Ovary (tissue), 7 donors: ENCODE measurements at regions not wholly inside any gene's neighbourhood (a gene's known extent, or its start where the extent isn't known, plus 50 kb on each side); places are given as distances from the start of the nearest gene placed in this dataset.

Experiments used
- DNase-seq, 5 donors: peaks; one replicate each; pipeline ENCODE4 v3.0.0-alpha.2; 2019 to 2020
- H3K27ac ChIP-seq, 2 donors: fragments of 200-600 bp; one replicate each; pipeline versions ENCODE4 v1.5.1 to v1.8.0; 2019 to 2022
- H3K27me3 ChIP-seq: fragments of 200-600 bp; one replicate; pipeline ENCODE4 v1.8.0; 2022
- H3K36me3 ChIP-seq: fragments of 200-600 bp; sonication (generic); one replicate; pipeline ENCODE4 v1.5.1; 2019
- H3K4me1 ChIP-seq: one replicate; pipeline ENCODE4 v1.8.1; 2013; ENCODE audit warnings: mild to moderate bottlenecking, moderate library complexity; ENCODE audit not compliant: insufficient read depth
- H3K4me3 ChIP-seq: fragments of 200-600 bp; sonication (generic); one replicate; pipeline ENCODE4 v1.5.1; 2017
- H3K9me3 ChIP-seq, 2 donors: fragments of 200-600 bp in 1 of 2; sonication (generic) in 1 of 2; one replicate each; pipeline versions ENCODE4 v1.5.1 to v1.8.1; 2013 to 2019; ENCODE audit warnings: mild to moderate bottlenecking in 1 of 2, moderate library complexity in 1 of 2
- CTCF ChIP-seq, 3 donors: fragments of 450-650 bp in 2 of 3; fragments of 200-600 bp in 1 of 3; IDR thresholded peaks; one replicate each; pipeline versions ENCODE4 v1.5.1 to v1.8.0; 2016 to 2022; ENCODE audit warnings: antibody characterized with exemption in 3 of 3, mild to moderate bottlenecking in 1 of 3
- EP300 ChIP-seq: sonication (generic); formaldehyde crosslinking; IDR thresholded peaks from one replicate; pipeline ENCODE4 v1.6.1; 2017; ENCODE audit warnings: antibody characterized with exemption
- POLR2A ChIP-seq: fragments of 450-650 bp; IDR thresholded peaks from one replicate; pipeline ENCODE4 v1.6.1; 2017; ENCODE audit warnings: antibody characterized with exemption, mild to moderate bottlenecking, moderate library complexity
- WGBS, 3 donors: extraction: QIAGEN DNeasy Blood & Tissue Kit in 1 of 3; methylation state at CpG; one replicate each; pipeline versions ENCODE4 v1.1.5 to v1.1.7; 2013 to 2017; 5-methylcytosine and 5-hydroxymethylcytosine counted together
- intact Hi-C, 4 donors: fragments of 100-400 bp; cut with DNase I; formaldehyde crosslinking; loops; one replicate each; pipeline versions ENCODE4 v1.11.0 to v1.15.1; 2022 to 2023
- donor health status: DM: no; HTN: no; CAD: no; lungs with moderate emphysema.
- donor health status: DM: no; HTN: no; CAD: no.
- donor health status: Bipolar disorder and iron deficiency.
- donor health status: DM: no; HTN: no; CAD: no.
- donor health status: DM: yes; HTN: yes; CAD: no.

- TF ChIP-seq POLR2A (no peak), CTCF (IDR thresholded peaks at IDR 0.05) (no peak), EP300 (no peak)
- H3K36me3 ChIP-seq, result no peaks in the 10 kb centered on the region
- H3K4me1 ChIP-seq, result no peaks in the 10 kb centered on the region
- no peak overlapping the region for H3K4me3 ChIP-seq
- no peaks in the 10 kb centered on the region for H3K27me3 ChIP-seq
- no peaks in the 10 kb centered on the region for H3K9me3 ChIP-seq
- intact Hi-C loops, result no loop called here
- no peak overlapping the region for H3K27ac ChIP-seq
- no peak for DNase-seq
- WGBS, 3 donors, result 78 to 79% (median 79%) methylated on average over 7 of the region's 7 CpGs
Observed at GRCh38 chr1:238257018-238257621, 366.4 kb upstream of the ZP4 start.

- no peaks in the 10 kb centered on the region for H3K27me3 ChIP-seq
- intact Hi-C loops, result no loop called here
- no peaks in the 10 kb centered on the region for H3K36me3 ChIP-seq
- H3K4me1 ChIP-seq, result no peaks in the 10 kb centered on the region
- DNase-seq, result no peak
- H3K4me3 ChIP-seq, result no peak overlapping the region
- 74 to 94% (median 83%) methylated on average over 3 of the region's 3 CpGs for WGBS, 3 donors
- no peaks in the 10 kb centered on the region for H3K9me3 ChIP-seq
- no peak for TF ChIP-seq EP300
- TF ChIP-seq POLR2A, result no peak
- no peak for TF ChIP-seq CTCF (IDR thresholded peaks at IDR 0.05)
- no peak overlapping the region for H3K27ac ChIP-seq
Observed at GRCh38 chr1:238254935-238255334, 364.2 kb upstream of the ZP4 start.

- no peaks in the 10 kb centered on the region for H3K27me3 ChIP-seq
- 57 to 66% (median 61%) methylated on average over 15 of the region's 15 CpGs for whole genome bisulfite sequencing, 3 donors
- H3K4me3 ChIP-seq, result no peak overlapping the region
- TF ChIP-seq EP300 (no peak), CTCF (IDR thresholded peaks at IDR 0.05) (no peak), POLR2A (no peak)
- H3K36me3 ChIP-seq, result no peaks in the 10 kb centered on the region
- no peak overlapping the region for H3K27ac ChIP-seq
- intact Hi-C loops, result no loop called here
- no peaks in the 10 kb centered on the region for H3K4me1 ChIP-seq
- DNase-seq, result peak in 4 of 5 donors; percentile 26 to 41 (median 36)
- H3K9me3 ChIP-seq, result no peaks in the 10 kb centered on the region
Observed at GRCh38 chr1:238252033-238252802, 361.5 kb upstream of the ZP4 start.

GRCh38 chr1:238248356-238248755, 357.6 kb upstream of the ZP4 start:
- H3K4me1 ChIP-seq, result no peaks in the 10 kb centered on the region
- H3K4me3 ChIP-seq, result no peak overlapping the region
- WGBS, 3 donors, result 85 to 90% (median 87%) methylated on average over 3 of the region's 3 CpGs
- H3K36me3 ChIP-seq, result no peaks in the 10 kb centered on the region
- H3K27me3 ChIP-seq, result no peaks in the 10 kb centered on the region
- no peak for TF ChIP-seq EP300
- TF ChIP-seq POLR2A, result no peak
- no peak for TF ChIP-seq CTCF (IDR thresholded peaks at IDR 0.05)
- intact Hi-C loops, result no loop called here
- DNase-seq, result no peak
- H3K27ac ChIP-seq, result no peak overlapping the region
- H3K9me3 ChIP-seq, result no peaks in the 10 kb centered on the region
